GM23338 (cell line): ENCODE measurements at regions not wholly inside any gene's neighbourhood (a gene's known extent, or its start where the extent isn't known, plus 50 kb on each side); places are given as distances from the start of the nearest gene placed in this dataset.

ENCODE experiments used
- ATAC-seq: fragments of 200-7000 bp; cut with Tn5 transposase; 3 replicates; pipeline ENCODE4 v1.9.1; 2020
- DNase-seq: peaks from one replicate; pipeline ENCODE4 v3.0.0-alpha.2; 2015; ENCODE audit warnings: low spot score
- H2AFZ ChIP-seq: fragments of 200-600 bp; sonication (generic); 2 replicates; pipeline ENCODE4 v1.8.0; 2016; ENCODE audit warnings: antibody characterized with exemption, mild to moderate bottlenecking, moderate library complexity
- H3F3A ChIP-seq: fragments of 200-600 bp; sonication (generic); replicated peaks from 2 replicates; pipeline ENCODE4 v1.8.0; 2017; ENCODE audit warnings: antibody characterized with exemption, mixed run types, low read depth
- H3K27ac ChIP-seq: fragments of 200-600 bp; sonication (generic); 2 replicates; pipeline ENCODE4 v1.6.1; 2016; ENCODE audit warnings: low read depth
- H3K27me3 ChIP-seq: fragments of 200-600 bp; sonication (generic); 2 replicates; pipeline ENCODE4 v1.8.0; 2016; ENCODE audit warnings: mild to moderate bottlenecking, mixed run types, moderate library complexity; ENCODE audit not compliant: insufficient read depth
- H3K36me3 ChIP-seq: fragments of 200-600 bp; sonication (generic); 2 replicates; pipeline ENCODE4 v1.8.0; 2016; ENCODE audit warnings: mild to moderate bottlenecking; ENCODE audit not compliant: insufficient read depth
- H3K4me1 ChIP-seq: fragments of 200-600 bp; sonication (generic); 2 replicates; pipeline ENCODE4 v1.8.0; 2016; ENCODE audit warnings: mild to moderate bottlenecking, moderate library complexity; ENCODE audit not compliant: insufficient read depth
- H3K4me2 ChIP-seq: fragments of 200-600 bp; sonication (generic); 2 replicates; pipeline ENCODE4 v1.7.1; 2017; ENCODE audit warnings: mixed run types
- H3K4me3 ChIP-seq: fragments of 200-600 bp; sonication (generic); 2 replicates; pipeline ENCODE4 v1.6.1; 2016; ENCODE audit warnings: mixed run types
- H3K79me2 ChIP-seq: fragments of 200-600 bp; sonication (generic); replicated peaks from 2 replicates; pipeline ENCODE4 v1.8.0; 2017; ENCODE audit warnings: mild to moderate bottlenecking; ENCODE audit not compliant: insufficient read depth
- H3K9me2 ChIP-seq: fragments of 200-600 bp; sonication (generic); 2 replicates; pipeline ENCODE4 v1.8.0; 2017; ENCODE audit not compliant: insufficient read depth
- H4K20me1 ChIP-seq: fragments of 200-600 bp; sonication (generic); replicated peaks from 2 replicates; pipeline ENCODE4 v1.8.0; 2017; ENCODE audit warnings: mild to moderate bottlenecking; ENCODE audit not compliant: insufficient read depth
- H3K27ac Mint-ChIP-seq: 2 replicates; pipeline ENCODE4 v1.8.0; 2020; ENCODE audit warnings: inconsistent platforms, mild to moderate bottlenecking, moderate library complexity, mixed read lengths
- H3K27me3 Mint-ChIP-seq: 3 replicates; pipeline ENCODE4 v1.8.0; 2022; ENCODE audit warnings: low read depth, mild to moderate bottlenecking, moderate library complexity, mixed read lengths, inconsistent platforms; ENCODE audit not compliant: insufficient read depth, poor library complexity
- H3K36me3 Mint-ChIP-seq: 3 replicates; pipeline ENCODE4 v1.8.0; 2021; ENCODE audit warnings: low read depth, mild to moderate bottlenecking, inconsistent platforms, moderate library complexity, mixed read lengths
- H3K4me1 Mint-ChIP-seq: 3 replicates; pipeline ENCODE4 v1.8.0; 2020; ENCODE audit warnings: mild to moderate bottlenecking, inconsistent platforms, mixed read lengths
- H3K4me3 Mint-ChIP-seq: 3 replicates; pipeline ENCODE4 v1.8.0; 2021; ENCODE audit warnings: moderate library complexity, mild to moderate bottlenecking, inconsistent platforms, mixed read lengths
- H3K9me3 Mint-ChIP-seq: 3 replicates; pipeline ENCODE4 v1.8.0; 2020; ENCODE audit warnings: moderate library complexity, mild to moderate bottlenecking, inconsistent platforms, mixed read lengths
- CREB1 ChIP-seq: fragments of 250-450 bp; sonication (Bioruptor Pico); IDR thresholded peaks from 2 replicates; pipeline ENCODE4 v1.5.0; 2020; ENCODE audit warnings: low read depth, mild to moderate bottlenecking, moderate library complexity
- EZH2 ChIP-seq: fragments of 200-600 bp; sonication (generic); IDR thresholded peaks from one replicate; pipeline ENCODE4 v1.8.0; 2017; ENCODE audit warnings: antibody characterized with exemption, mild to moderate bottlenecking, low read depth; ENCODE audit not compliant: unreplicated experiment
- JUNB ChIP-seq: IDR thresholded peaks from one replicate; pipeline ENCODE4 v1.6.1; 2016; ENCODE audit warnings: antibody characterized with exemption; ENCODE audit not compliant: unreplicated experiment
- NANOG ChIP-seq: IDR thresholded peaks from 2 replicates; pipeline ENCODE4 v1.6.1; 2016; ENCODE audit warnings: antibody characterized with exemption, borderline replicate concordance
- POLR2AphosphoS5 ChIP-seq: IDR thresholded peaks from 2 replicates; pipeline ENCODE4 v1.6.1; 2016; ENCODE audit warnings: antibody characterized with exemption, low read depth
- STAT1 ChIP-seq: IDR thresholded peaks from one replicate; pipeline ENCODE4 v1.6.1; 2016; ENCODE audit warnings: antibody characterized with exemption; ENCODE audit not compliant: unreplicated experiment
- ZNF331 ChIP-seq: fragments of 250-450 bp; sonication (Bioruptor Pico); IDR thresholded peaks from 2 replicates; pipeline ENCODE4 v1.5.0; 2020; ENCODE audit warnings: low read depth, mild to moderate bottlenecking, moderate library complexity
- TF ChIP-seq, protein P1 (sequence below): fragments of 250-450 bp; sonication (Bioruptor Pico); IDR thresholded peaks from 2 replicates; pipeline ENCODE4 v1.5.0; 2020; ENCODE audit warnings: mild to moderate bottlenecking, moderate library complexity
- TF ChIP-seq, protein P2 (sequence below): IDR thresholded peaks from one replicate; pipeline ENCODE4 v1.6.1; 2018; ENCODE audit warnings: antibody characterized with exemption; ENCODE audit not compliant: unreplicated experiment
- TF ChIP-seq, protein P3 (sequence below), 2 experiments: fragments of 200-600 bp in 1 of 2; sonication (generic) in 1 of 2; conservative IDR thresholded peaks; 2 replicates each; pipeline versions ENCODE4 v1.5.1 to v1.6.1; 2016 to 2017; ENCODE audit warnings: antibody characterized with exemption in 2 of 2, low read depth in 2 of 2, mild to moderate bottlenecking in 2 of 2, moderate library complexity in 1 of 2

DNA sequence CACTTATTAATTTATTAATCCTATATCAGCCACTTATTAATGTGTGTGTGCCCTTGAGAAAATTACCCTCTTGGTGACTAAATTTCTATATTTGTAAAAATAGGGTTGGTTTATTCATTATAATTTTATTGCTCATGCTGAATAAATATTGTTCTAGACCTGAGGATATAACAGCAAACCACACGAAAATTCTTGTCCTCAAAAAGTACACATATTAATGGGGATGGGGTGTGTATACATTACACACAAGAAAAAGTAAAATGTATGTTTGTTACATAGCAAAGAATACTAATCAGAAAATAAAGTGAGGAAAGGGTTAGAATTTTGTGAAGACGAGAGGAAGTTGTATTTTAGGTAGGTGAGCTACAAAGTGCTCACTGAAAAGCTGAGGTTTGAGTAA is 1068.9 kb upstream of the RAG2 start:
- no peaks in the 10 kb centered on the region for H3K79me2 ChIP-seq
- H3K4me3 ChIP-seq: no peak overlapping the region
- TF ChIP-seq, protein P1, sequence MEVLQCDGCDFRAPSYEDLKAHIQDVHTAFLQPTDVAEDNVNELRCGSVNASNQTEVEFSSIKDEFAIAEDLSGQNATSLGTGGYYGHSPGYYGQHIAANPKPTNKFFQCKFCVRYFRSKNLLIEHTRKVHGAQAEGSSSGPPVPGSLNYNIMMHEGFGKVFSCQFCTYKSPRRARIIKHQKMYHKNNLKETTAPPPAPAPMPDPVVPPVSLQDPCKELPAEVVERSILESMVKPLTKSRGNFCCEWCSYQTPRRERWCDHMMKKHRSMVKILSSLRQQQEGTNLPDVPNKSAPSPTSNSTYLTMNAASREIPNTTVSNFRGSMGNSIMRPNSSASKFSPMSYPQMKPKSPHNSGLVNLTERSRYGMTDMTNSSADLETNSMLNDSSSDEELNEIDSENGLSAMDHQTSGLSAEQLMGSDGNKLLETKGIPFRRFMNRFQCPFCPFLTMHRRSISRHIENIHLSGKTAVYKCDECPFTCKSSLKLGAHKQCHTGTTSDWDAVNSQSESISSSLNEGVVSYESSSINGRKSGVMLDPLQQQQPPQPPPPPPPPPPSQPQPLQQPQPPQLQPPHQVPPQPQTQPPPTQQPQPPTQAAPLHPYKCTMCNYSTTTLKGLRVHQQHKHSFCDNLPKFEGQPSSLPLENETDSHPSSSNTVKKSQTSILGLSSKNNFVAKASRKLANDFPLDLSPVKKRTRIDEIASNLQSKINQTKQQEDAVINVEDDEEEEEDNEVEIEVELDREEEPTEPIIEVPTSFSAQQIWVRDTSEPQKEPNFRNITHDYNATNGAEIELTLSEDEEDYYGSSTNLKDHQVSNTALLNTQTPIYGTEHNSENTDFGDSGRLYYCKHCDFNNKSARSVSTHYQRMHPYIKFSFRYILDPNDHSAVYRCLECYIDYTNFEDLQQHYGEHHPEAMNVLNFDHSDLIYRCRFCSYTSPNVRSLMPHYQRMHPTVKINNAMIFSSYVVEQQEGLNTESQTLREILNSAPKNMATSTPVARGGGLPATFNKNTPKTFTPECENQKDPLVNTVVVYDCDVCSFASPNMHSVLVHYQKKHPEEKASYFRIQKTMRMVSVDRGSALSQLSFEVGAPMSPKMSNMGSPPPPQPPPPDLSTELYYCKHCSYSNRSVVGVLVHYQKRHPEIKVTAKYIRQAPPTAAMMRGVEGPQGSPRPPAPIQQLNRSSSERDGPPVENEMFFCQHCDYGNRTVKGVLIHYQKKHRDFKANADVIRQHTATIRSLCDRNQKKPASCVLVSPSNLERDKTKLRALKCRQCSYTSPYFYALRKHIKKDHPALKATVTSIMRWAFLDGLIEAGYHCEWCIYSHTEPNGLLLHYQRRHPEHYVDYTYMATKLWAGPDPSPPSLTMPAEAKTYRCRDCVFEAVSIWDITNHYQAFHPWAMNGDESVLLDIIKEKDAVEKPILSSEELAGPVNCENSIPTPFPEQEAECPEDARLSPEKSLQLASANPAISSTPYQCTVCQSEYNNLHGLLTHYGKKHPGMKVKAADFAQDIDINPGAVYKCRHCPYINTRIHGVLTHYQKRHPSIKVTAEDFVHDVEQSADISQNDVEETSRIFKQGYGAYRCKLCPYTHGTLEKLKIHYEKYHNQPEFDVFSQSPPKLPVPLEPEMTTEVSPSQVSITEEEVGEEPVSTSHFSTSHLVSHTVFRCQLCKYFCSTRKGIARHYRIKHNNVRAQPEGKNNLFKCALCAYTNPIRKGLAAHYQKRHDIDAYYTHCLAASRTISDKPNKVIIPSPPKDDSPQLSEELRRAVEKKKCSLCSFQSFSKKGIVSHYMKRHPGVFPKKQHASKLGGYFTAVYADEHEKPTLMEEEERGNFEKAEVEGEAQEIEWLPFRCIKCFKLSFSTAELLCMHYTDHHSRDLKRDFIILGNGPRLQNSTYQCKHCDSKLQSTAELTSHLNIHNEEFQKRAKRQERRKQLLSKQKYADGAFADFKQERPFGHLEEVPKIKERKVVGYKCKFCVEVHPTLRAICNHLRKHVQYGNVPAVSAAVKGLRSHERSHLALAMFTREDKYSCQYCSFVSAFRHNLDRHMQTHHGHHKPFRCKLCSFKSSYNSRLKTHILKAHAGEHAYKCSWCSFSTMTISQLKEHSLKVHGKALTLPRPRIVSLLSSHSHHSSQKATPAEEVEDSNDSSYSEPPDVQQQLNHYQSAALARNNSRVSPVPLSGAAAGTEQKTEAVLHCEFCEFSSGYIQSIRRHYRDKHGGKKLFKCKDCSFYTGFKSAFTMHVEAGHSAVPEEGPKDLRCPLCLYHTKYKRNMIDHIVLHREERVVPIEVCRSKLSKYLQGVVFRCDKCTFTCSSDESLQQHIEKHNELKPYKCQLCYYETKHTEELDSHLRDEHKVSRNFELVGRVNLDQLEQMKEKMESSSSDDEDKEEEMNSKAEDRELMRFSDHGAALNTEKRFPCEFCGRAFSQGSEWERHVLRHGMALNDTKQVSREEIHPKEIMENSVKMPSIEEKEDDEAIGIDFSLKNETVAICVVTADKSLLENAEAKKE (CRISPR knock-in tag): no peak
- TF ChIP-seq CREB1 (no peak), EZH2 (no peak), ZNF331 (CRISPR knock-in tag) (no peak), JUNB (no peak), POLR2AphosphoS5 (no peak), STAT1 (no peak), NANOG (no peak)
- TF ChIP-seq, protein P2, sequence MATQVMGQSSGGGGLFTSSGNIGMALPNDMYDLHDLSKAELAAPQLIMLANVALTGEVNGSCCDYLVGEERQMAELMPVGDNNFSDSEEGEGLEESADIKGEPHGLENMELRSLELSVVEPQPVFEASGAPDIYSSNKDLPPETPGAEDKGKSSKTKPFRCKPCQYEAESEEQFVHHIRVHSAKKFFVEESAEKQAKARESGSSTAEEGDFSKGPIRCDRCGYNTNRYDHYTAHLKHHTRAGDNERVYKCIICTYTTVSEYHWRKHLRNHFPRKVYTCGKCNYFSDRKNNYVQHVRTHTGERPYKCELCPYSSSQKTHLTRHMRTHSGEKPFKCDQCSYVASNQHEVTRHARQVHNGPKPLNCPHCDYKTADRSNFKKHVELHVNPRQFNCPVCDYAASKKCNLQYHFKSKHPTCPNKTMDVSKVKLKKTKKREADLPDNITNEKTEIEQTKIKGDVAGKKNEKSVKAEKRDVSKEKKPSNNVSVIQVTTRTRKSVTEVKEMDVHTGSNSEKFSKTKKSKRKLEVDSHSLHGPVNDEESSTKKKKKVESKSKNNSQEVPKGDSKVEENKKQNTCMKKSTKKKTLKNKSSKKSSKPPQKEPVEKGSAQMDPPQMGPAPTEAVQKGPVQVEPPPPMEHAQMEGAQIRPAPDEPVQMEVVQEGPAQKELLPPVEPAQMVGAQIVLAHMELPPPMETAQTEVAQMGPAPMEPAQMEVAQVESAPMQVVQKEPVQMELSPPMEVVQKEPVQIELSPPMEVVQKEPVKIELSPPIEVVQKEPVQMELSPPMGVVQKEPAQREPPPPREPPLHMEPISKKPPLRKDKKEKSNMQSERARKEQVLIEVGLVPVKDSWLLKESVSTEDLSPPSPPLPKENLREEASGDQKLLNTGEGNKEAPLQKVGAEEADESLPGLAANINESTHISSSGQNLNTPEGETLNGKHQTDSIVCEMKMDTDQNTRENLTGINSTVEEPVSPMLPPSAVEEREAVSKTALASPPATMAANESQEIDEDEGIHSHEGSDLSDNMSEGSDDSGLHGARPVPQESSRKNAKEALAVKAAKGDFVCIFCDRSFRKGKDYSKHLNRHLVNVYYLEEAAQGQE: no peak
- TF ChIP-seq, protein P3, sequence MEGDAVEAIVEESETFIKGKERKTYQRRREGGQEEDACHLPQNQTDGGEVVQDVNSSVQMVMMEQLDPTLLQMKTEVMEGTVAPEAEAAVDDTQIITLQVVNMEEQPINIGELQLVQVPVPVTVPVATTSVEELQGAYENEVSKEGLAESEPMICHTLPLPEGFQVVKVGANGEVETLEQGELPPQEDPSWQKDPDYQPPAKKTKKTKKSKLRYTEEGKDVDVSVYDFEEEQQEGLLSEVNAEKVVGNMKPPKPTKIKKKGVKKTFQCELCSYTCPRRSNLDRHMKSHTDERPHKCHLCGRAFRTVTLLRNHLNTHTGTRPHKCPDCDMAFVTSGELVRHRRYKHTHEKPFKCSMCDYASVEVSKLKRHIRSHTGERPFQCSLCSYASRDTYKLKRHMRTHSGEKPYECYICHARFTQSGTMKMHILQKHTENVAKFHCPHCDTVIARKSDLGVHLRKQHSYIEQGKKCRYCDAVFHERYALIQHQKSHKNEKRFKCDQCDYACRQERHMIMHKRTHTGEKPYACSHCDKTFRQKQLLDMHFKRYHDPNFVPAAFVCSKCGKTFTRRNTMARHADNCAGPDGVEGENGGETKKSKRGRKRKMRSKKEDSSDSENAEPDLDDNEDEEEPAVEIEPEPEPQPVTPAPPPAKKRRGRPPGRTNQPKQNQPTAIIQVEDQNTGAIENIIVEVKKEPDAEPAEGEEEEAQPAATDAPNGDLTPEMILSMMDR (conservative IDR thresholded peaks at IDR 0.05; ENCODE audit: low read depth in 2 of 2): no peak
- Mint-ChIP-seq H3K4me3 (no peak overlapping the region), H3K27me3 (no peaks in the 10 kb centered on the region), H3K4me1 (no peaks in the 10 kb centered on the region), H3K36me3 (no peaks in the 10 kb centered on the region), H3K9me3 (no peaks in the 10 kb centered on the region), H3K27ac (no peak overlapping the region)
- no peak overlapping the region for H3K4me2 ChIP-seq
- H3K9me2 ChIP-seq: 0 out of 2 replicates have a peak, but pooled peaks cover 2% of the 10 kb centered on the region
- DNase-seq (no peak), ATAC-seq (no peak)
- H3K36me3 ChIP-seq: peaks cover 4% of the 10 kb centered on the region; the same call in 1 of the 2 replicates
- H3K27ac ChIP-seq: no peak overlapping the region
- H3K27me3 ChIP-seq: no peaks in the 10 kb centered on the region
- no peak overlapping the region for H2AFZ ChIP-seq
- H3F3A ChIP-seq: no peaks in the 10 kb centered on the region
- H4K20me1 ChIP-seq: no peaks in the 10 kb centered on the region
- no peaks in the 10 kb centered on the region for H3K4me1 ChIP-seq
